ENCODE measurements at regions not wholly inside any gene's neighbourhood (a gene's known extent, or its start where the extent isn't known, plus 50 kb on each side); places are given as distances from the start of the nearest gene placed in this dataset.

DNA sequence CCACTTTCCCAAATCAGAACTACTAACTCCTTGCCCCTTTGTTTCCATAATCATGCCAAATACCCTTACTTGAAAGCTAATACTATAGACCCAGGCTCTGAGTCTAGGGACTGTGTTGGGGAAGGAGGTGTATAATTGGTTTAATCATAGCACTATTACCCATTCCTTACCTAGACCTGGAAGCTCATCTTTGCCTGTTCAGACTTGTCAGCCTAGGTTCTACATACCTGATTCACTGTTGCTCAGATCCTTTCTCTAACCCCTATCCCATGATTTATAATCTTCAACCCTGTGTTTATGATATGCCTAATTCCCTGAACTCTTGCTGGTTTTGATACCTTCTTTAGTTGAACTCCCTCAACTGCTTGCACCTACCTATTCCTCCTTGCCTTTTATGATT lies 123.1 kb upstream of the GRIA3 start:
- CTCF ChIA-PET = no interaction called here
- no peak overlapping the region for H3K27ac ChIP-seq (ENCODE audit: extremely low read depth, low read depth, low read length)
- no peaks in the 10 kb centered on the region for H3K36me3 ChIP-seq (ENCODE audit: control insufficient read depth in 2 of 2, insufficient read depth in 1 of 2, low read length in 2 of 2)
- H3K9me3 ChIP-seq (ENCODE audit: control insufficient read depth, insufficient read depth, low read depth, low read length) = no peaks in the 10 kb centered on the region
- H3K4me1 ChIP-seq (ENCODE audit: control insufficient read depth, insufficient read depth, low read length) = no peaks in the 10 kb centered on the region
- H3K4me3 ChIP-seq (ENCODE audit: low read depth, low read length) = no peak overlapping the region
- POLR2A ChIA-PET = no interaction called here
- TF ChIP-seq ZNF274 (IDR thresholded peaks at IDR 0.05; ENCODE audit: low read length) (no peak), ZNF274 (tag by site-specific recombination; IDR thresholded peaks at IDR 0.05; ENCODE audit: borderline replicate concordance) (no peak), ZNF433 (tag by site-specific recombination; IDR thresholded peaks at IDR 0.05; ENCODE audit: low read depth) (no peak), ZNF311 (tag by site-specific recombination; IDR thresholded peaks at IDR 0.05; ENCODE audit: borderline replicate concordance) (no peak), ZBTB48 (tag by site-specific recombination; IDR thresholded peaks at IDR 0.05) (no peak), ZNF148 (tag by site-specific recombination; IDR thresholded peaks at IDR 0.05; ENCODE audit: borderline replicate concordance) (no peak), ZNF521 (tag by site-specific recombination; IDR thresholded peaks at IDR 0.05) (no peak), ZNF112 (tag by site-specific recombination; IDR thresholded peaks at IDR 0.05) (no peak), ZFP3 (tag by site-specific recombination; IDR thresholded peaks at IDR 0.05; ENCODE audit: low read depth) (no peak), ZNF548 (tag by site-specific recombination; IDR thresholded peaks at IDR 0.05) (no peak), ZNF621 (tag by site-specific recombination; IDR thresholded peaks at IDR 0.05) (no peak), ZNF26 (tag by site-specific recombination; IDR thresholded peaks at IDR 0.05) (no peak)
- TF ChIP-seq, protein P1, sequence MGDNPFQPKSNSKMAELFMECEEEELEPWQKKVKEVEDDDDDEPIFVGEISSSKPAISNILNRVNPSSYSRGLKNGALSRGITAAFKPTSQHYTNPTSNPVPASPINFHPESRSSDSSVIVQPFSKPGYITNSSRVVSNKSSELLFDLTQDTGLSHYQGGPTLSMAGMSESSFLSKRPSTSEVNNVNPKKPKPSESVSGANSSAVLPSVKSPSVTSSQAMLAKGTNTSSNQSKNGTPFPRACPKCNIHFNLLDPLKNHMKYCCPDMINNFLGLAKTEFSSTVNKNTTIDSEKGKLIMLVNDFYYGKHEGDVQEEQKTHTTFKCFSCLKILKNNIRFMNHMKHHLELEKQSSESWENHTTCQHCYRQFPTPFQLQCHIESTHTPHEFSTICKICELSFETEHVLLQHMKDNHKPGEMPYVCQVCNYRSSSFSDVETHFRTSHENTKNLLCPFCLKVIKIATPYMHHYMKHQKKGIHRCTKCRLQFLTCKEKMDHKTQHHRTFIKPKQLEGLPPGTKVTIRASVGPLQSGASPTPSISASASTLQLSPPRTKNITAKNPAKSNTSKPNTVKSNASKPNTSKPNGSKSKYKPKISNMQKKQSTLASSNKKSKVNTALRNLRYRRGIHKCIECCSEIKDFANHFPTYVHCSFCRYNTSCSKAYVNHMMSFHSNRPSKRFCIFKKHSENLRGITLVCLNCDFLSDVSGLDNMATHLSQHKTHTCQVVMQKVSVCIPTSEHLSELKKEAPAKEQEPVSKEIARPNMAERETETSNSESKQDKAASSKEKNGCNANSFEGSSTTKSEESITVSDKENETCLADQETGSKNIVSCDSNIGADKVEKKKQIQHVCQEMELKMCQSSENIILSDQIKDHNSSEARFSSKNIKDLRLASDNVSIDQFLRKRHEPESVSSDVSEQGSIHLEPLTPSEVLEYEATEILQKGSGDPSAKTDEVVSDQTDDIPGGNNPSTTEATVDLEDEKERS (tag by site-specific recombination; IDR thresholded peaks at IDR 0.05) = no peak

- Histone ChIP-seq H3K4me1 (ENCODE audit: control insufficient read depth, insufficient read depth, low read length) (no peaks in the 10 kb centered on the region), H3K27ac (ENCODE audit: extremely low read depth, low read depth, low read length) (no peak overlapping the region), H3K36me3 (ENCODE audit: control insufficient read depth in 2 of 2, insufficient read depth in 1 of 2, low read length in 2 of 2) (no peaks in the 10 kb centered on the region), H3K4me3 (ENCODE audit: low read depth, low read length) (no peak overlapping the region), H3K9me3 (ENCODE audit: control insufficient read depth, insufficient read depth, low read depth, low read length) (no peaks in the 10 kb centered on the region)
- CTCF ChIA-PET = no interaction called here
- POLR2A ChIA-PET = no interaction called here
- TF ChIP-seq ZFP37 (tag by site-specific recombination; IDR thresholded peaks at IDR 0.05) = no peak
- no peak for TF ChIP-seq ZNF394 (tag by site-specific recombination; IDR thresholded peaks at IDR 0.05; ENCODE audit: borderline replicate concordance)
- no peak for TF ChIP-seq ZNF544 (tag by site-specific recombination; IDR thresholded peaks at IDR 0.05)
- no peak for TF ChIP-seq ZNF768 (tag by site-specific recombination; IDR thresholded peaks at IDR 0.05)
- no peak for TF ChIP-seq ZNF19 (tag by site-specific recombination; IDR thresholded peaks at IDR 0.05; ENCODE audit: low read depth)
- no peak for TF ChIP-seq ZNF639 (tag by site-specific recombination; IDR thresholded peaks at IDR 0.05)
- TF ChIP-seq, protein P2, sequence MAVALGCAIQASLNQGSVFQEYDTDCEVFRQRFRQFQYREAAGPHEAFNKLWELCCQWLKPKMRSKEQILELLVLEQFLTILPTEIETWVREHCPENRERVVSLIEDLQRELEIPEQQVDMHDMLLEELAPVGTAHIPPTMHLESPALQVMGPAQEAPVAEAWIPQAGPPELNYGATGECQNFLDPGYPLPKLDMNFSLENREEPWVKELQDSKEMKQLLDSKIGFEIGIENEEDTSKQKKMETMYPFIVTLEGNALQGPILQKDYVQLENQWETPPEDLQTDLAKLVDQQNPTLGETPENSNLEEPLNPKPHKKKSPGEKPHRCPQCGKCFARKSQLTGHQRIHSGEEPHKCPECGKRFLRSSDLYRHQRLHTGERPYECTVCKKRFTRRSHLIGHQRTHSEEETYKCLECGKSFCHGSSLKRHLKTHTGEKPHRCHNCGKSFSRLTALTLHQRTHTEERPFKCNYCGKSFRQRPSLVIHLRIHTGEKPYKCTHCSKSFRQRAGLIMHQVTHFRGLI (tag by site-specific recombination; IDR thresholded peaks at IDR 0.05) = no peak
- TF ChIP-seq ZNF121 (tag by site-specific recombination; IDR thresholded peaks at IDR 0.05) = no peak
- TF ChIP-seq ZNF510 (tag by site-specific recombination; IDR thresholded peaks at IDR 0.05; ENCODE audit: insufficient replicate concordance) = no peak
- no peak for TF ChIP-seq ZNF138 (tag by site-specific recombination; IDR thresholded peaks at IDR 0.05; ENCODE audit: borderline replicate concordance)
- TF ChIP-seq ZNF302 (tag by site-specific recombination; IDR thresholded peaks at IDR 0.05; ENCODE audit: low read depth) = no peak
- no peak for TF ChIP-seq ZNF664 (tag by site-specific recombination; IDR thresholded peaks at IDR 0.05)
- no peak for TF ChIP-seq ZNF184 (tag by site-specific recombination; IDR thresholded peaks at IDR 0.05)
Measured at GRCh38 chrX:123064053-123064452, 120.0 kb upstream of the GRIA3 start.
